ENCODE measurements at regions not wholly inside any gene's neighbourhood (a gene's known extent, or its start where the extent isn't known, plus 50 kb on each side); places are given as distances from the start of the nearest gene placed in this dataset.

DNA sequence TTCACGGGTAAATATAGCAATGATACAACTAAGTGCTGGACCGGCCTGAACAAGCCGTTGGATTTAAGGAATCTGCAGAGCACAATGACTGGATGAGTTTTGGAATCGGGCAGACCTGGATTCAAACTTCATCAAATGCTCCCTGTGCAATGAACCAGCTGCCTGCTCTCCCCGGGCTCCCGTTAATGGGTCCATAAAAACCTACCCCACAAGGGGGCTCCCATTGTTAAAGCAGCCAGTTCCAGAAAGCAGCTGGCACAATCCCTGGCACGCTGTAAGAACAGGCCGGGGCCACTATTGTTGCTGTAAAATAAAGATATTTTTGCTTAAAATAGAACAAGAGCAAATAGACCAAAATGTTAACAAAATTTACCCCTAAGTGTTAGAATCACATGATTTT lies 131.9 kb downstream of the C16orf95 start:
- no peak for TF ChIP-seq ZFX (IDR thresholded peaks at IDR 0.05; ENCODE audit: borderline replicate concordance)
- TF ChIP-seq, protein P1, sequence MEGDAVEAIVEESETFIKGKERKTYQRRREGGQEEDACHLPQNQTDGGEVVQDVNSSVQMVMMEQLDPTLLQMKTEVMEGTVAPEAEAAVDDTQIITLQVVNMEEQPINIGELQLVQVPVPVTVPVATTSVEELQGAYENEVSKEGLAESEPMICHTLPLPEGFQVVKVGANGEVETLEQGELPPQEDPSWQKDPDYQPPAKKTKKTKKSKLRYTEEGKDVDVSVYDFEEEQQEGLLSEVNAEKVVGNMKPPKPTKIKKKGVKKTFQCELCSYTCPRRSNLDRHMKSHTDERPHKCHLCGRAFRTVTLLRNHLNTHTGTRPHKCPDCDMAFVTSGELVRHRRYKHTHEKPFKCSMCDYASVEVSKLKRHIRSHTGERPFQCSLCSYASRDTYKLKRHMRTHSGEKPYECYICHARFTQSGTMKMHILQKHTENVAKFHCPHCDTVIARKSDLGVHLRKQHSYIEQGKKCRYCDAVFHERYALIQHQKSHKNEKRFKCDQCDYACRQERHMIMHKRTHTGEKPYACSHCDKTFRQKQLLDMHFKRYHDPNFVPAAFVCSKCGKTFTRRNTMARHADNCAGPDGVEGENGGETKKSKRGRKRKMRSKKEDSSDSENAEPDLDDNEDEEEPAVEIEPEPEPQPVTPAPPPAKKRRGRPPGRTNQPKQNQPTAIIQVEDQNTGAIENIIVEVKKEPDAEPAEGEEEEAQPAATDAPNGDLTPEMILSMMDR (IDR thresholded peaks at IDR 0.05) = no peak

All from 22Rv1 (cell line).